ENCODE measurements at regions not wholly inside any gene's neighbourhood (a gene's known extent, or its start where the extent isn't known, plus 50 kb on each side); places are given as distances from the start of the nearest gene placed in this dataset.

GRCh38 chr7:49417034-49417433, 356.4 kb upstream of the VWC2 start:
- Histone ChIP-seq H3K27ac (ENCODE audit: low read depth) (no peak overlapping the region), H3K4me1 (ENCODE audit: insufficient read depth) (no peaks in the 10 kb centered on the region), H3K27me3 (ENCODE audit: insufficient read depth) (no peaks in the 10 kb centered on the region), H3F3A (replicated peaks; ENCODE audit: low read depth) (no peaks in the 10 kb centered on the region), H3K4me2 (no peak overlapping the region), H3K36me3 (ENCODE audit: insufficient read depth) (no peaks in the 10 kb centered on the region), H3K9me2 (ENCODE audit: insufficient read depth) (peaks cover 7% of the 10 kb centered on the region; the same call in 1 of the 2 replicates), H3K4me3 (no peak overlapping the region), H3K79me2 (replicated peaks; ENCODE audit: insufficient read depth) (no peaks in the 10 kb centered on the region), H4K20me1 (replicated peaks; ENCODE audit: insufficient read depth) (no peaks in the 10 kb centered on the region), H2AFZ (no peak overlapping the region)
- H3K27ac Mint-ChIP-seq = no peak overlapping the region
- H3K9me3 Mint-ChIP-seq = no peaks in the 10 kb centered on the region; the same call in 2 of the 3 replicates
- no peak overlapping the region for H3K4me3 Mint-ChIP-seq
- TF ChIP-seq STAT1 (IDR thresholded peaks at IDR 0.05; ENCODE audit: unreplicated experiment) = no peak
- no peak for TF ChIP-seq JUNB (IDR thresholded peaks at IDR 0.05; ENCODE audit: unreplicated experiment)
- TF ChIP-seq CREB1 (CRISPR knock-in tag; IDR thresholded peaks at IDR 0.05; ENCODE audit: low read depth) = no peak
- TF ChIP-seq REST (IDR thresholded peaks at IDR 0.05; ENCODE audit: unreplicated experiment) = no peak
- no peak for TF ChIP-seq EZH2phosphoT487 (IDR thresholded peaks at IDR 0.05; ENCODE audit: unreplicated experiment)
- no peak for TF ChIP-seq EZH2 (IDR thresholded peaks at IDR 0.05; ENCODE audit: low read depth, unreplicated experiment)
- TF ChIP-seq ZNF114 (CRISPR knock-in tag; IDR thresholded peaks at IDR 0.05) = no peak
- TF ChIP-seq, protein P1, sequence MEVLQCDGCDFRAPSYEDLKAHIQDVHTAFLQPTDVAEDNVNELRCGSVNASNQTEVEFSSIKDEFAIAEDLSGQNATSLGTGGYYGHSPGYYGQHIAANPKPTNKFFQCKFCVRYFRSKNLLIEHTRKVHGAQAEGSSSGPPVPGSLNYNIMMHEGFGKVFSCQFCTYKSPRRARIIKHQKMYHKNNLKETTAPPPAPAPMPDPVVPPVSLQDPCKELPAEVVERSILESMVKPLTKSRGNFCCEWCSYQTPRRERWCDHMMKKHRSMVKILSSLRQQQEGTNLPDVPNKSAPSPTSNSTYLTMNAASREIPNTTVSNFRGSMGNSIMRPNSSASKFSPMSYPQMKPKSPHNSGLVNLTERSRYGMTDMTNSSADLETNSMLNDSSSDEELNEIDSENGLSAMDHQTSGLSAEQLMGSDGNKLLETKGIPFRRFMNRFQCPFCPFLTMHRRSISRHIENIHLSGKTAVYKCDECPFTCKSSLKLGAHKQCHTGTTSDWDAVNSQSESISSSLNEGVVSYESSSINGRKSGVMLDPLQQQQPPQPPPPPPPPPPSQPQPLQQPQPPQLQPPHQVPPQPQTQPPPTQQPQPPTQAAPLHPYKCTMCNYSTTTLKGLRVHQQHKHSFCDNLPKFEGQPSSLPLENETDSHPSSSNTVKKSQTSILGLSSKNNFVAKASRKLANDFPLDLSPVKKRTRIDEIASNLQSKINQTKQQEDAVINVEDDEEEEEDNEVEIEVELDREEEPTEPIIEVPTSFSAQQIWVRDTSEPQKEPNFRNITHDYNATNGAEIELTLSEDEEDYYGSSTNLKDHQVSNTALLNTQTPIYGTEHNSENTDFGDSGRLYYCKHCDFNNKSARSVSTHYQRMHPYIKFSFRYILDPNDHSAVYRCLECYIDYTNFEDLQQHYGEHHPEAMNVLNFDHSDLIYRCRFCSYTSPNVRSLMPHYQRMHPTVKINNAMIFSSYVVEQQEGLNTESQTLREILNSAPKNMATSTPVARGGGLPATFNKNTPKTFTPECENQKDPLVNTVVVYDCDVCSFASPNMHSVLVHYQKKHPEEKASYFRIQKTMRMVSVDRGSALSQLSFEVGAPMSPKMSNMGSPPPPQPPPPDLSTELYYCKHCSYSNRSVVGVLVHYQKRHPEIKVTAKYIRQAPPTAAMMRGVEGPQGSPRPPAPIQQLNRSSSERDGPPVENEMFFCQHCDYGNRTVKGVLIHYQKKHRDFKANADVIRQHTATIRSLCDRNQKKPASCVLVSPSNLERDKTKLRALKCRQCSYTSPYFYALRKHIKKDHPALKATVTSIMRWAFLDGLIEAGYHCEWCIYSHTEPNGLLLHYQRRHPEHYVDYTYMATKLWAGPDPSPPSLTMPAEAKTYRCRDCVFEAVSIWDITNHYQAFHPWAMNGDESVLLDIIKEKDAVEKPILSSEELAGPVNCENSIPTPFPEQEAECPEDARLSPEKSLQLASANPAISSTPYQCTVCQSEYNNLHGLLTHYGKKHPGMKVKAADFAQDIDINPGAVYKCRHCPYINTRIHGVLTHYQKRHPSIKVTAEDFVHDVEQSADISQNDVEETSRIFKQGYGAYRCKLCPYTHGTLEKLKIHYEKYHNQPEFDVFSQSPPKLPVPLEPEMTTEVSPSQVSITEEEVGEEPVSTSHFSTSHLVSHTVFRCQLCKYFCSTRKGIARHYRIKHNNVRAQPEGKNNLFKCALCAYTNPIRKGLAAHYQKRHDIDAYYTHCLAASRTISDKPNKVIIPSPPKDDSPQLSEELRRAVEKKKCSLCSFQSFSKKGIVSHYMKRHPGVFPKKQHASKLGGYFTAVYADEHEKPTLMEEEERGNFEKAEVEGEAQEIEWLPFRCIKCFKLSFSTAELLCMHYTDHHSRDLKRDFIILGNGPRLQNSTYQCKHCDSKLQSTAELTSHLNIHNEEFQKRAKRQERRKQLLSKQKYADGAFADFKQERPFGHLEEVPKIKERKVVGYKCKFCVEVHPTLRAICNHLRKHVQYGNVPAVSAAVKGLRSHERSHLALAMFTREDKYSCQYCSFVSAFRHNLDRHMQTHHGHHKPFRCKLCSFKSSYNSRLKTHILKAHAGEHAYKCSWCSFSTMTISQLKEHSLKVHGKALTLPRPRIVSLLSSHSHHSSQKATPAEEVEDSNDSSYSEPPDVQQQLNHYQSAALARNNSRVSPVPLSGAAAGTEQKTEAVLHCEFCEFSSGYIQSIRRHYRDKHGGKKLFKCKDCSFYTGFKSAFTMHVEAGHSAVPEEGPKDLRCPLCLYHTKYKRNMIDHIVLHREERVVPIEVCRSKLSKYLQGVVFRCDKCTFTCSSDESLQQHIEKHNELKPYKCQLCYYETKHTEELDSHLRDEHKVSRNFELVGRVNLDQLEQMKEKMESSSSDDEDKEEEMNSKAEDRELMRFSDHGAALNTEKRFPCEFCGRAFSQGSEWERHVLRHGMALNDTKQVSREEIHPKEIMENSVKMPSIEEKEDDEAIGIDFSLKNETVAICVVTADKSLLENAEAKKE (CRISPR knock-in tag; IDR thresholded peaks at IDR 0.05) = no peak
- no peak for TF ChIP-seq POLR2AphosphoS5 (IDR thresholded peaks at IDR 0.05; ENCODE audit: low read depth)
- TF ChIP-seq ZNF331 (CRISPR knock-in tag; IDR thresholded peaks at IDR 0.05; ENCODE audit: low read depth) = no peak
- TF ChIP-seq, protein P2, sequence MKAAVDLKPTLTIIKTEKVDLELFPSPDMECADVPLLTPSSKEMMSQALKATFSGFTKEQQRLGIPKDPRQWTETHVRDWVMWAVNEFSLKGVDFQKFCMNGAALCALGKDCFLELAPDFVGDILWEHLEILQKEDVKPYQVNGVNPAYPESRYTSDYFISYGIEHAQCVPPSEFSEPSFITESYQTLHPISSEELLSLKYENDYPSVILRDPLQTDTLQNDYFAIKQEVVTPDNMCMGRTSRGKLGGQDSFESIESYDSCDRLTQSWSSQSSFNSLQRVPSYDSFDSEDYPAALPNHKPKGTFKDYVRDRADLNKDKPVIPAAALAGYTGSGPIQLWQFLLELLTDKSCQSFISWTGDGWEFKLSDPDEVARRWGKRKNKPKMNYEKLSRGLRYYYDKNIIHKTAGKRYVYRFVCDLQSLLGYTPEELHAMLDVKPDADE (IDR thresholded peaks at IDR 0.05) = no peak
- no peak for TF ChIP-seq CTCF (conservative IDR thresholded peaks at IDR 0.05; ENCODE audit: low read depth in 2 of 2)
- ATAC-seq = no peak
- H3K36me3 Mint-ChIP-seq (ENCODE audit: low read depth) = no peaks in the 10 kb centered on the region
- no peak for DNase-seq (ENCODE audit: low spot score)
- H3K4me1 Mint-ChIP-seq = no peaks in the 10 kb centered on the region
- H3K27me3 Mint-ChIP-seq (ENCODE audit: insufficient read depth, low read depth, poor library complexity) = no peaks in the 10 kb centered on the region

Data from GM23338 (cell line).